Right cardiac atrium (tissue), 5 donors: ENCODE measurements at regions not wholly inside any gene's neighbourhood (a gene's known extent, or its start where the extent isn't known, plus 50 kb on each side); places are given as distances from the start of the nearest gene placed in this dataset.
"Not testable (repeated sequence)": the region's sequence is repeated elsewhere in the genome, so short reads cannot be mapped to it uniquely, and the experiment has no call there.

Experiments used
- ATAC-seq, 2 donors: fragments of 200-7000 bp; cut with Tn5 transposase; one replicate each; pipeline versions ENCODE4 v1.8.0 to v1.9.1; 2020; ENCODE audit warnings: moderate library complexity in 2 of 2, mild to moderate bottlenecking in 1 of 2
- DNase-seq, 3 donors: peaks; one replicate each; pipeline ENCODE4 v3.0.0-alpha.2; 2020
- H3K27ac ChIP-seq: one replicate; pipeline ENCODE4 v1.5.1; 2013; ENCODE audit warnings: mild to moderate bottlenecking, low read length, control low read depth, moderate library complexity
- H3K27me3 ChIP-seq: one replicate; pipeline ENCODE4 v1.6.1; 2013; ENCODE audit not compliant: control insufficient read depth, insufficient read depth
- H3K4me1 ChIP-seq: one replicate; pipeline ENCODE4 v1.6.1; 2013; ENCODE audit warnings: low read length; ENCODE audit not compliant: control insufficient read depth, insufficient read depth
- H3K4me3 ChIP-seq: one replicate; pipeline ENCODE4 v1.5.1; 2013; ENCODE audit warnings: low read length, control low read depth
- H3K9me3 ChIP-seq: one replicate; pipeline ENCODE4 v1.6.1; 2013; ENCODE audit warnings: low read length; ENCODE audit not compliant: control insufficient read depth
- WGBS: extraction: QIAGEN DNeasy Blood & Tissue Kit; methylation state at CpG from one replicate; pipeline ENCODE4 v1.1.7; 2013; 5-methylcytosine and 5-hydroxymethylcytosine counted together
- intact Hi-C, 4 donors: fragments of 100-400 bp; cut with DNase I; formaldehyde crosslinking; loops; one replicate each; pipeline versions ENCODE4 v1.11.0 to v1.14.0; 2022 to 2023
- donor health status: healthy with polysubstance abuse.
- donor health status: DM: no; HTN: yes; CAD: no.
- donor health status: DM: no; HTN: no; CAD: no.
- donor health status: DM: no; HTN: yes; CAD: no; lungs with severe emphysema.
- donor health status: DM: yes; HTN: yes; CAD: no.

- DNase-seq (peak; percentile 36 to 77 (median 41)), ATAC-seq (peak; percentile 37 to 46)
- no peaks in the 10 kb centered on the region for H3K9me3 ChIP-seq
- no peaks in the 10 kb centered on the region for H3K27me3 ChIP-seq
- intact Hi-C loops: no loop called here
- no peak overlapping the region for H3K4me3 ChIP-seq
- no peak overlapping the region for H3K27ac ChIP-seq
- no peaks in the 10 kb centered on the region for H3K4me1 ChIP-seq
- WGBS: 52% methylated on average over 5 of the region's 5 CpGs
Observed at GRCh38 chr15:20645956-20646355, 104.4 kb upstream of the GOLGA6L6 start.

GRCh38 chr15:20644896-20645295, 103.3 kb upstream of the GOLGA6L6 start:
- ATAC-seq (no peak), DNase-seq (peak in 1 of 3 donors; percentile 13)
- intact Hi-C loops: no loop called here
- no peaks in the 10 kb centered on the region for H3K4me1 ChIP-seq
- H3K27ac ChIP-seq: no peak overlapping the region
- H3K4me3 ChIP-seq: no peak overlapping the region
- no peaks in the 10 kb centered on the region for H3K9me3 ChIP-seq
- H3K27me3 ChIP-seq: no peaks in the 10 kb centered on the region
- 64% methylated on average over 3 of the region's 3 CpGs for WGBS

GRCh38 chr15:20643829-20644425, 102.3 kb upstream of the GOLGA6L6 start:
- Histone ChIP-seq H3K4me1 (no peaks in the 10 kb centered on the region), H3K4me3 (no peak overlapping the region), H3K9me3 (no peaks in the 10 kb centered on the region), H3K27ac (no peak overlapping the region), H3K27me3 (no peaks in the 10 kb centered on the region)
- ATAC-seq (peak; percentile 3 to 19), DNase-seq (peak in 2 of 3 donors; percentile 14 to 25)
- intact Hi-C loops: no loop called here
- WGBS: 52% methylated on average over 3 of the region's 3 CpGs

- Histone ChIP-seq H3K9me3 (no peaks in the 10 kb centered on the region), H3K4me3 (no peak overlapping the region), H3K4me1 (no peaks in the 10 kb centered on the region), H3K27ac (no peak overlapping the region), H3K27me3 (no peaks in the 10 kb centered on the region)
- ATAC-seq (no peak), DNase-seq (peak in 1 of 3 donors; percentile 22)
- 57% methylated on average over 5 of the region's 5 CpGs for WGBS
- intact Hi-C loops: no loop called here
Observed at GRCh38 chr15:20643024-20643770, 101.6 kb upstream of the GOLGA6L6 start.

- H3K4me3 ChIP-seq: no peak overlapping the region
- ATAC-seq: no peak
- intact Hi-C loops: no loop called here
- 49% methylated on average over 6 of the region's 6 CpGs for WGBS
- H3K27ac ChIP-seq: no peak overlapping the region
- no peak for DNase-seq
- H3K27me3 ChIP-seq: no peaks in the 10 kb centered on the region
- H3K9me3 ChIP-seq: no peaks in the 10 kb centered on the region
- no peaks in the 10 kb centered on the region for H3K4me1 ChIP-seq
Observed at GRCh38 chr15:20642054-20642767, 100.6 kb upstream of the GOLGA6L6 start.

GRCh38 chr15:20640427-20640826, 98.8 kb upstream of the GOLGA6L6 start:
- H3K27me3 ChIP-seq, H3K9me3 ChIP-seq, H3K4me3 ChIP-seq, H3K4me1 ChIP-seq, DNase-seq, H3K27ac ChIP-seq, intact Hi-C loops, ATAC-seq: not testable (repeated sequence)
- 0% methylated on average over 2 of the region's 5 CpGs for WGBS

DNA sequence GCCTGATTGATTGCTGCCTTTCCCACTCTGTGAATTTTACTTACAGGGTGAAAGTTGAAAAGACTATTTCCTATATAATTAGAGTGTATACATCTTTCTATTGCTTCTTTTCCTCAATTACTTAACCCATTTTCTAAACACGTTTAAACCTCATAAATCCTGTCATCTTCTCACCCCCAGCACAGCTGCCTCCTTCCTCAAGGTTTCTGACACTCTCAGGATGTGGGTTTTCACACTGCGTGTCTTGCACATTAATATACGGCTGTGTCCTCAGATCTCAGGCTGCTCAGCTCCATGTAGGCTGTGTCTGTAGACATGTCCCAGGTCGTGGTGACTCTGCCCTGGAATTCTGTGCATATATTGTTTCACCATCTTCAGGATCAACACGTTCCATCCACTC, 97.6 kb upstream of the GOLGA6L6 start:
- H3K27me3 ChIP-seq, ATAC-seq, H3K27ac ChIP-seq, intact Hi-C loops, H3K4me3 ChIP-seq, H3K4me1 ChIP-seq, H3K9me3 ChIP-seq, DNase-seq: not testable (repeated sequence)
- 13% methylated on average over 2 of the region's 5 CpGs for WGBS

- intact Hi-C loops, H3K4me3 ChIP-seq, H3K9me3 ChIP-seq, H3K27me3 ChIP-seq, H3K27ac ChIP-seq, H3K4me1 ChIP-seq, ATAC-seq: not testable (repeated sequence)
- peak in 1 of 3 donors; percentile 16 for DNase-seq
- WGBS: 31% methylated on average over 2 of the region's 3 CpGs
Observed at GRCh38 chr15:20637499-20637898, 95.9 kb upstream of the GOLGA6L6 start.

DNA sequence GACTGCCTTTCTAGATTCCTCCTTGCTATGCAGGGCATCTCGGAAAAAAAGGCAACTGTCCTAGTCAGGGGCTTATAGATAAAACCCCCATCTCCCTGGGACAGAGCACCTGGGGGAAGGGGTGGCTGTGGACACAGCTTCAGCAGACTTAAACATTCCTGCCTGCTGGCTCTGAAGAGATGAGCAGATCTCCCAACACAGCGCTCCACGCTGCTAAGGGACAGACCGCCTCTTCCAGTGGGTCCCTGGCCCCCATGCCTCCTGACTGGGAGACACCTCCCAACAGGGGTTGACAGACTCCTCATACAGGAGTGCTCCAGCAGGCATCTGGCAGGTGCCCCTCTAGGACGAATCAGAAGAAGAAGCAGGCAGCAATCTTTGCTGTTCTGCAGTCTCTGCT, 87.9 kb upstream of the GOLGA6L6 start:
- H3K4me1 ChIP-seq, H3K4me3 ChIP-seq, H3K27ac ChIP-seq, H3K9me3 ChIP-seq, H3K27me3 ChIP-seq, intact Hi-C loops: not testable (repeated sequence)
- DNase-seq (peak in 1 of 3 donors; percentile 27), ATAC-seq (peak in 1 of 2 donors; percentile 36)
- 83% methylated on average over 5 of the region's 5 CpGs for WGBS

- DNase-seq, H3K4me1 ChIP-seq, H3K9me3 ChIP-seq, H3K27ac ChIP-seq, H3K27me3 ChIP-seq, H3K4me3 ChIP-seq, intact Hi-C loops: not testable (repeated sequence)
- WGBS: 70% methylated on average over 8 of the region's 30 CpGs
- ATAC-seq: peak; percentile 47 to 64
Observed at GRCh38 chr15:20628538-20628937, 86.9 kb upstream of the GOLGA6L6 start.

DNA sequence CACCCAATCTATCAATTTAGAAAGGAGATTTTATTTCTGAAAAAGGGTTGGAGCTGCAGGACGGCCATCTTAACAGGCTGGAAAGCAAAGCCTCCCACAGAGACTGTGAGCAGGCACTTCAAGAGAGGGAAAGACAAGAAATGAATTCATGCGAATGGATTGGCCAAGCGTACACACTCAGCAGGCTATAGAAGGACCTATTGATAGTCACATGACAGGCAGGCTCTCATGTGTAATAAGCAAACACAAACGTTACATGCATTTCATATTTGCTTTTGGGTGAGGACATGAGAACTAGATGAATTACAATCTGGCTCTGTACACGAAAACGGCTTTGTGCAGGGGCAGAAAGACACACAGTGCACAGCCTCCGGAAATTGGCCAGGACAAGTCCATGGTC, 83.9 kb upstream of the GOLGA6L6 start:
- H3K27ac ChIP-seq, DNase-seq, H3K4me3 ChIP-seq, H3K27me3 ChIP-seq, H3K9me3 ChIP-seq, intact Hi-C loops, H3K4me1 ChIP-seq, ATAC-seq: not testable (repeated sequence)
- 62% methylated on average over 4 of the region's 7 CpGs for WGBS
